NCI-H748 (cell line): ENCODE measurements at regions not wholly inside any gene's neighbourhood (a gene's known extent, or its start where the extent isn't known, plus 50 kb on each side); places are given as distances from the start of the nearest gene placed in this dataset.
A peak's percentile ranks its signal among the peaks of the same experiment; 100 is the strongest.
"Not testable (repeated sequence)": the region's sequence is repeated elsewhere in the genome, so short reads cannot be mapped to it uniquely, and the experiment has no call there.

Source experiments
- DNase-seq: peaks from one replicate; lab custom pipeline; 2025; ENCODE audit not compliant: unreplicated experiment; lab: John Stamatoyannopoulos, UW

GRCh38 chr5:2353211-2353610, 398.3 kb downstream of the IRX2 start:
- DNase-seq: no peak

GRCh38 chr5:2352101-2352861, 399.2 kb downstream of the IRX2 start:
- peak; percentile 69 for DNase-seq

DNA sequence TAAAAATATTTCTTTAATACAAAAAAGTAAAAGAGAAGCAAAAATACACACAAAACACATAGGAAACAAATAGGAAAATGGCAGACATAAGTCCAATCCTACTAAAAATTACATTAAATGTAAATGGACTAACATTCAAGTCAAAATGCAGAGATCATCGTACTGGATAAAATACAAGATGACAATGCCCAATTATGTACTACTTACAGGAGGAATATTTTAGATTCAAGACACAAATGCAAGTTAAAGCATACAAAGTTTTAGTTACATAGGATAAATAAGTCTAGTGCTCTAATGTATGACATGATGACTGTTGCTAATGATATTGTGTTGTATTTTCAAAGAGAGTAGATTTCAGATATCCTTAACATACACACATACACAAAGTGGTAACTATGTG, 401.7 kb downstream of the IRX2 start:
- DNase-seq: not testable (repeated sequence)

- DNase-seq: no peak
Measured at GRCh38 chr5:2338686-2339085, 412.8 kb downstream of the IRX2 start.

DNA sequence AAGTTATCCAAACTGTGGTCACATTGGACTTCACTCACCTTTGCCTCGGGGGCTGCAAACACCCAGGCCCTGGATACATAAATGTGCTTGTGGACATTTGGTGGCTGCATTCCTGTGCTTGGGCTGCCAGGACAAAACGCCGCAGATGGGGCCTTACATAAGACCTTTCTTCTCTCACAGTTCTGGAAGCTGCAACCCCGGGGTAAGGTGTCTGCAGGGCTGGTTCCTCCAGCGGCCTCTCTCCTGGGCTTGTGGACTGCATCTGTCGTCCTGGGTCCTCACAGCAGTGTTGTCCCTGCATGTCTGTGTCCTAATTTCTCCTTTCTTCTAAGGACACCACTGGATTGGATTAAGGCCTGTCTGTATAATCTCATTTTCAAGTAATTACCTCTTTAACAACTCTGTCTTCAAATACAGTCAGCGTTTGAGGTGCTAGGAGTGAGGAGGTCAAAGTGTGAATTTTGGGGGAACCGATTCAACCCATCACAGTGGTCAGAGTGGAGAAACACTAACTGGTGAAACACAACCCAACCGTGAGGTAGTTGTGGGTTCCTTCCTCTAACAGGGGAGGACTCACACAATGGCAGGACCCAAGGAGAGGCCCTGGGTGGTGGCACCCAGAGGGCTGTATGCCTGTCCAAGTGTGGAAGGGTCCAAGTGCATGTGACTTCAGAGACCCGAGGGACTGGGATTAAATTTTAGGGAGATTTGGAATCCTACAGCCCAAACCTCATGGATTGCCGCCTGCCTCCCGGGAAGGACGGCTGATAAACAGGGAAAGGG, 415.6 kb downstream of the IRX2 start:
- DNase-seq: no peak

GRCh38 chr5:2335125-2335732, 416.2 kb downstream of the IRX2 start:
- DNase-seq: peak; percentile 91

DNA sequence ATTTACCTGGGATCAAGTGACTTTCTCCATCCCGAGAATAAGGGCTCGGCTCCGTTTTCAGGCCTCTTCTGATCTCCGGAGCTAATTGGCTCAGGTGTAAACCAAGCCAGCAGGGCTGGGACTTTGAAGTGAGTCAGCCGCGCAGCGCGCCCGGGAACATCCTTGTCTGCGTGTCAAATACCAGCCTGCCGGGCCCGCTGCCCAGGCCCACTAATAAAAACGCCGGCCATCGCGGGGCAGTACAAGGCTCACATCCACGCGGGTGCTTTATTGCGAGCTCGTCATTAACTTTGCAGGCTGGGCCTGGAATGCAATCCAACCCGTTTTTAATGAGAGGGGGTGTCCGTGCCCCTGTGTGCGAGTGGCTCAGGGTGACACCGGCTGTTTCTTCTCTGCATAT, 416.8 kb downstream of the IRX2 start:
- DNase-seq: peak; percentile 94

GRCh38 chr5:2333291-2333690, 418.2 kb downstream of the IRX2 start:
- peak; percentile 69 for DNase-seq

- no peak for DNase-seq
Measured at GRCh38 chr5:2332521-2332920, 419.0 kb downstream of the IRX2 start.

GRCh38 chr5:2330325-2331130, 420.9 kb downstream of the IRX2 start:
- DNase-seq: no peak

- DNase-seq: no peak
Measured at GRCh38 chr5:2329741-2330140, 421.7 kb downstream of the IRX2 start.

GRCh38 chr5:2326601-2327000, 424.9 kb downstream of the IRX2 start:
- no peak for DNase-seq

- no peak for DNase-seq
Measured at GRCh38 chr5:2324788-2325187, 426.7 kb downstream of the IRX2 start.

- no peak for DNase-seq
Measured at GRCh38 chr5:2320611-2321010, 430.9 kb downstream of the IRX2 start.

DNA sequence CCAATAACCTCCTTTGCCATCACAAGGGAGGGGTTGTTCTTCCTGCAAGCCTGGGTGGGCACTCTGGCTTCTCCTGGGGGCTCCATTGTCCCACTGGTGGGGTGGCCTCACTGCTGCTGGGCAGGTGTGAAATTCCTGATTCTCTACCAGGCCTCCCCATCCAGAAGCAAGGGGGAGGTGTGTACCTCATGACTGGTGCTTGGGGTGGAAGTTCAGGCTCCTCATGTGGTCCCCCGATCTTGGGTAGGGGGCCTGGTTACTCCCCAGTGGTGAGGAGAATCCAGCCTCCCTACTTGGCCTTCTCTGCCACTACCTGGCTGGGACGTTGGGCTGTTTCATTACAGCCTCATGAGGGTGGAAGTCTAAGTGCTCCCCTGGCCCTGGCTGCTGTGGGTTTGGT, 433.9 kb downstream of the IRX2 start:
- DNase-seq: no peak

- DNase-seq: no peak
Measured at GRCh38 chr5:2311851-2312250, 429.1 kb upstream of the IRX4 start.

GRCh38 chr5:2310946-2311345, 428.2 kb upstream of the IRX4 start:
- no peak for DNase-seq

DNA sequence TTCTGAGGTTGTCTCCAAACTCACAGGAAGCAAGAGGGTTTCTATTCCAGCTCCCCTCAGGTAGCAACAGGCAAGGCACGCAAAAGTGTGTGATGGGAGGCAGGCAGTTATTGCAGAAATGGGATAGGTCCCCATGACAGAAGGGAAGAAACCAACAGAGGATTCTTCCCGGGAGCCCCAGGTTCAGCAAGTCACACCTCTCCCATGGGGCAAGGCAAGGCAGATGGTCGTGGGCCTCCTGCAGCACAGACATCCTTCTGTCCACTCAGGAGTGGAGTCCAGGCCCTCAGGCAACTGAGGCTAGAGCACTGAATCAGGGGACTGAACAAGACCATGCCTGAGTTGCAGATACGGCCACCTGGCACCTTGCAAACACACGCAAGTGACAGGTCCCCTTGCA, 424.9 kb upstream of the IRX4 start:
- DNase-seq: no peak

DNA sequence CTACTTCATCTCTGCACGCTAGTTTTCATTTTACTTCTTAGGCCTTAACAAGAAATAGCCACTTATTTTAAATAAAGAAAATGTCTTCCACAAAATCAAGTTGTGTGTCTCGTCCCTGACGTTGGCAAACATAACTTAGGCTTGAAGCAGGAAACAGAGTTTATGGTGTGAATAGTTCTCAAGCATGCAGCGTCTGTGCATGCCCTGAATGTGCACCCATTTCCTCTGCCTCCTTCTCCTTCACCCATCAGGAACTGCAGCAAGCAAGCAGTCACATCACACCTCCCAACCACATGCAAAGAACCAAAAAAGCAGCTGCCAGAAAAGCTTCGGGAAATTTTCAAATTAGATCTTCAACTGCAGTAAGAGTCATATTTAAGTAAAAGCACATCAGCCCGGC, 424.0 kb upstream of the IRX4 start:
- no peak for DNase-seq

- peak; percentile 43 for DNase-seq
Measured at GRCh38 chr5:2303431-2304100, 420.8 kb upstream of the IRX4 start.

DNA sequence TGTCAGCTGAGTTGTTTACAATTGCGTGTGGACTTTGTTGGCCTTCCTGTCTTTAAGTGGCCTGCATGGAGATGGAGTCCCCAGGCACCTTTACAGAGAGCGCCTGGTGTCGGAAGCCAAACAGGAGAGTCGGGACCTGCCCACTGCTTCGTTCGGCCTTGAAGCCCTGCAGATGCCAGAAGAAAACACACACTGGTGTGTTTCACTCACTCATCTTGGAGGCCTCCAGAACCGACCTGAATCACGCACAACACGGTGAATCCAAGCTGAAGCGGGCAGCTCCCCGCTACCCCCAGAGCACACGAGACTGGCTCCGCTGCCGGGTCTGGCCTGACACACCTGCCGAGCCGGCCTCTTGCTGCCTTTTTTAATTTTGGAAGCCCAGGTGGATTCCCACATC, 419.4 kb upstream of the IRX4 start:
- DNase-seq: no peak
